ENCODE measurements at regions not wholly inside any gene's neighbourhood (a gene's known extent, or its start where the extent isn't known, plus 50 kb on each side); places are given as distances from the start of the nearest gene placed in this dataset.

GRCh38 chr3:147119989-147120388 is 286.4 kb downstream of the ZIC4 start:
- Histone ChIP-seq H2BK120ac (ENCODE audit: low read depth, low read length) (no peak overlapping the region), H3K79me1 (ENCODE audit: low read depth in 1 of 2, low read length in 2 of 2) (no peaks in the 10 kb centered on the region), H3K27me3 (ENCODE audit: control insufficient read depth, insufficient read depth, low read length) (no peaks in the 10 kb centered on the region), H3K4me3 (ENCODE audit: insufficient read depth, low read depth, low read length) (no peak overlapping the region), H4K20me1 (ENCODE audit: insufficient read depth, low read length) (no peaks in the 10 kb centered on the region), H2AFZ (replicated peaks; ENCODE audit: low read length, poor library complexity) (no peak overlapping the region), H2BK15ac (ENCODE audit: low read depth, low read length) (no peak overlapping the region), H4K5ac (ENCODE audit: low read depth, low read length) (no peak overlapping the region), H3K9ac (ENCODE audit: low read depth, low read length) (no peak overlapping the region), H2AK9ac (replicated peaks; ENCODE audit: low read depth, low read length, poor library complexity) (no peak overlapping the region), H3K56ac (ENCODE audit: extremely low read depth, insufficient read depth, low read length) (no peak overlapping the region), H3K14ac (replicated peaks; ENCODE audit: low read depth, low read length) (no peak overlapping the region), H3K9me1 (ENCODE audit: insufficient read depth, low read length) (no peaks in the 10 kb centered on the region), H3K27ac (ENCODE audit: insufficient read depth, low read length) (no peak overlapping the region), H2BK5ac (ENCODE audit: low read depth, low read length, poor library complexity, severe bottlenecking) (no peak overlapping the region), H4K8ac (ENCODE audit: low read depth in 2 of 2, low read length in 2 of 2) (no peak overlapping the region), H3K9me3 (ENCODE audit: control insufficient read depth, insufficient read depth, low read length) (no peaks in the 10 kb centered on the region), H3K4me1 (ENCODE audit: control insufficient read depth, insufficient read depth, low read length) (no peaks in the 10 kb centered on the region), H3K4ac (ENCODE audit: low read depth, low read length) (no peak overlapping the region), H4K91ac (ENCODE audit: insufficient read depth, low read depth, low read length) (no peak overlapping the region), H2BK20ac (ENCODE audit: low read depth, low read length) (no peak overlapping the region), H2AK5ac (ENCODE audit: low read depth, low read length) (no peak overlapping the region), H3K36me3 (ENCODE audit: control insufficient read depth, insufficient read depth, low read length) (no peaks in the 10 kb centered on the region), H3K23ac (ENCODE audit: low read depth, low read length) (no peak overlapping the region), H3K4me2 (ENCODE audit: low read depth, low read length) (no peak overlapping the region), H3K18ac (ENCODE audit: low read depth, low read length) (no peak overlapping the region)
- dilution Hi-C loops (cut with HindIII; ENCODE audit: low sequenced_read_pairs, unreplicated experiment) (no loop called here), intact Hi-C loops (cut with micrococcal nuclease) (loop anchor here (2.0 to 5.0 kb wide), 4 partner anchors 71 to 957 kb away; no protein-coding TSS in a partner anchor), in situ Hi-C loops (cut with MboI; ENCODE audit: low sequenced_read_pairs) (no loop called here)
- ChIA-PET CTCF (interaction anchor here (0.6 to 1.8 kb wide), 5 partner anchors 9 to 302 kb away, joined by 3 to 8 read pairs (median 5); no protein-coding TSS in a partner anchor), POLR2A (ENCODE audit: unreplicated experiment) (no interaction called here)
- ATAC-seq (ENCODE audit: low read depth) = peak; percentile 66
- DNase-seq = peak; percentile 45
- BruUV-seq (replicated peaks) = no TSS peak
- no CpG with 5 or more reads among the region's 4 CpGs for WGBS, 2 experiments (ENCODE audit: extremely low coverage in 2 of 2, insufficient read length in 1 of 2)
- TF ChIP-seq CTCF (conservative IDR thresholded peaks at IDR 0.05; ENCODE audit: low read depth, low read length) = peak; percentile 61
- TF ChIP-seq FOS (IDR thresholded peaks at IDR 0.05; ENCODE audit: low read depth, low read length) = no peak
- no peak for TF ChIP-seq ELK1 (IDR thresholded peaks at IDR 0.05; ENCODE audit: borderline replicate concordance, low read depth, low read length)
- TF ChIP-seq MXI1 (IDR thresholded peaks at IDR 0.05; ENCODE audit: borderline replicate concordance, low read depth, low read length) = no peak
- no peak for TF ChIP-seq RCOR1 (IDR thresholded peaks at IDR 0.05; ENCODE audit: insufficient replicate concordance, low read length)
- TF ChIP-seq RFX5 (IDR thresholded peaks at IDR 0.05; ENCODE audit: low read depth, low read length) = no peak
- TF ChIP-seq CHD1 (IDR thresholded peaks at IDR 0.05; ENCODE audit: low read depth, low read length) = no peak
- no peak for TF ChIP-seq MAFK (IDR thresholded peaks at IDR 0.05; ENCODE audit: low read depth, low read length)
- peak; percentile 61 for TF ChIP-seq RAD21 (IDR thresholded peaks at IDR 0.05; ENCODE audit: low read length)
- TF ChIP-seq POLR2A (IDR thresholded peaks at IDR 0.05; ENCODE audit: low read depth, low read length) = no peak
- TF ChIP-seq SMC3 (IDR thresholded peaks at IDR 0.05; ENCODE audit: low read depth, low read length) = peak; percentile 35
- TF ChIP-seq USF2 (IDR thresholded peaks at IDR 0.05; ENCODE audit: low read depth, low read length) = no peak
- TF ChIP-seq NFE2L2 (IDR thresholded peaks at IDR 0.05; ENCODE audit: low read depth, low read length) = no peak
- no peak for TF ChIP-seq MAZ (IDR thresholded peaks at IDR 0.05; ENCODE audit: borderline replicate concordance, low read depth, low read length)
- no peak for TF ChIP-seq CEBPB (IDR thresholded peaks at IDR 0.05; ENCODE audit: low read depth, low read length)
- no peak for TF ChIP-seq BHLHE40 (IDR thresholded peaks at IDR 0.05; ENCODE audit: low read depth, low read length)
